GM19455 (cell line): ENCODE measurements at regions not wholly inside any gene's neighbourhood (a gene's known extent, or its start where the extent isn't known, plus 50 kb on each side); places are given as distances from the start of the nearest gene placed in this dataset.

Experiments
- ATAC-seq: cut with Tn5 transposase; IDR thresholded peaks from one replicate; pipeline ENCODE4 v1.9.1; 2021; ENCODE audit not compliant: unreplicated experiment

- ATAC-seq: no peak
Observed at GRCh38 chr2:145245268-145245870, 725.5 kb upstream of the ZEB2 start.

GRCh38 chr2:145235312-145235711 lies 715.4 kb upstream of the ZEB2 start:
- ATAC-seq: no peak

GRCh38 chr2:145230546-145230945 lies 710.6 kb upstream of the ZEB2 start:
- no peak for ATAC-seq

GRCh38 chr2:145228506-145228905 lies 708.6 kb upstream of the ZEB2 start:
- ATAC-seq: no peak

- no peak for ATAC-seq
Observed at GRCh38 chr2:145226901-145227300, 707.0 kb upstream of the ZEB2 start.

GRCh38 chr2:145221516-145221915 lies 701.6 kb upstream of the ZEB2 start:
- ATAC-seq: no peak

- no peak for ATAC-seq
Observed at GRCh38 chr2:145221032-145221431, 701.1 kb upstream of the ZEB2 start.

GRCh38 chr2:145220496-145220895 lies 700.6 kb upstream of the ZEB2 start:
- no peak for ATAC-seq

GRCh38 chr2:145207884-145208283 lies 688.0 kb upstream of the ZEB2 start:
- ATAC-seq: no peak

- ATAC-seq: no peak
Observed at GRCh38 chr2:145206496-145207281, 686.8 kb upstream of the ZEB2 start.

GRCh38 chr2:145203891-145204290 lies 684.0 kb upstream of the ZEB2 start:
- ATAC-seq: no peak

GRCh38 chr2:145199827-145200706 lies 680.1 kb upstream of the ZEB2 start:
- no peak for ATAC-seq

- no peak for ATAC-seq
Observed at GRCh38 chr2:145199042-145199441, 679.1 kb upstream of the ZEB2 start.

- ATAC-seq: no peak
Observed at GRCh38 chr2:145198555-145198954, 678.6 kb upstream of the ZEB2 start.

GRCh38 chr2:145197944-145198343 lies 678.0 kb upstream of the ZEB2 start:
- ATAC-seq: no peak

- no peak for ATAC-seq
Observed at GRCh38 chr2:145194673-145195072, 674.8 kb upstream of the ZEB2 start.

GRCh38 chr2:145190031-145190703 lies 670.2 kb upstream of the ZEB2 start:
- no peak for ATAC-seq

- no peak for ATAC-seq
Observed at GRCh38 chr2:145186303-145186702, 666.4 kb upstream of the ZEB2 start.

- no peak for ATAC-seq
Observed at GRCh38 chr2:145185696-145186095, 665.8 kb upstream of the ZEB2 start.

GRCh38 chr2:145184741-145185651 lies 665.1 kb upstream of the ZEB2 start:
- no peak for ATAC-seq
